GM18909 (cell line): ENCODE measurements at regions not wholly inside any gene's neighbourhood (a gene's known extent, or its start where the extent isn't known, plus 50 kb on each side); places are given as distances from the start of the nearest gene placed in this dataset.

Source experiments
- ATAC-seq: cut with Tn5 transposase; IDR thresholded peaks from one replicate; pipeline ENCODE4 v1.9.1; 2021; ENCODE audit warnings: mild to moderate bottlenecking; ENCODE audit not compliant: unreplicated experiment, poor library complexity

DNA sequence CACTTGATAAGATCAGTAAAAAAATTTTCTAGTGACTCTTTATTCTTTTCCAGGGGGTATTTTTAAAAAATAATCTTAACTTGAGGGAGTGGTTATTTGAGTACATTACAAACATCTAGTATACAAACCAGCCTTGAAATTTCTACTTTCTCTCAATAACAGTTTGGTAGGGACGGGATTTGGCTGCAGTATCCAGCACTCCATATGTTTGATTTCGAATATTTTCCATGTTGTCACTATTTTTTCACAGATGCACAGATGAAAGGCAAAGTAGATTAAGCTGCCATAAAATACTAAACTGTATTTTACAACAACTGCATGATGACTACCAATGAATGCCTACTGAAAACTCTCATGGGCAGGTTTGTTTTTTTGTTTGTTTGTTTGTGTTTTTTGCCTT, 225.0 kb downstream of the COX7B2 start:
- ATAC-seq = no peak

DNA sequence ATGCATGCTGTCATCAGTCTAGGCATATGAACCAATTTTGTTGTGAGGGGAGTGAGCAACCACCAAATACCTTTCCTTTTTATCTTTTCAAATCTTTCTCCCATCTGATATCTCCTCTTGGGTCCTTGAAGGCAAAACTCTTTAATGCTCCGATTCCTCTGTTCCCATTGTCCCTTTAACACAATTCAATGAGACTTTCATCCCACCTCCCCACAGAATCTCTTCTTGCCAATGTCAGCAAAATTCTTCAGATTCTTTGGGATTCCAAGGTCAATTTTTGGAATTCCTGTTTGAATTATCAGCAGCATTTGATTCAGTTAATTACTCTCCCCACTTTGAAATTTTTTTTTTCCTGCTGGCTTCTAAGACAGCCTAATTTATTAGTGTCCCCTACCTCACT, 232.7 kb downstream of the COX7B2 start:
- no peak for ATAC-seq

DNA sequence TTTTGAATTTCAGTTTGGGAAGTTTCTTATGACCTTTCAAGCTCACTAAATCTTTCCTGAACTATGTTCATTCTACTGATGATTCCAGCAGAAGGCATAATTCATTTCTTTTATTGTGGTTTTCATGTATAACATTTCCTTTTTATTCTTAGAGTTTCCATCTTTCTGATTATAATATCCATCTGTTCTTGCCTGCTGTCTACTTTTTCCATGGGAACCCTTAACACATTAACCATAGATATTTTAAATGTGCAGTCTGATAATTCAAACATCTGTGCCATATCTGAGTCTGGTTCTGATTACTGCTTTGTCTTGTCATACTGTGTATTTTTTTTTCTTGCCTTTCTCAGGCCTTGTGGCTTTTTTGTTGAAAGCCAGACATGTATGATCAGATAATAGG, 234.7 kb downstream of the COX7B2 start:
- no peak for ATAC-seq

DNA sequence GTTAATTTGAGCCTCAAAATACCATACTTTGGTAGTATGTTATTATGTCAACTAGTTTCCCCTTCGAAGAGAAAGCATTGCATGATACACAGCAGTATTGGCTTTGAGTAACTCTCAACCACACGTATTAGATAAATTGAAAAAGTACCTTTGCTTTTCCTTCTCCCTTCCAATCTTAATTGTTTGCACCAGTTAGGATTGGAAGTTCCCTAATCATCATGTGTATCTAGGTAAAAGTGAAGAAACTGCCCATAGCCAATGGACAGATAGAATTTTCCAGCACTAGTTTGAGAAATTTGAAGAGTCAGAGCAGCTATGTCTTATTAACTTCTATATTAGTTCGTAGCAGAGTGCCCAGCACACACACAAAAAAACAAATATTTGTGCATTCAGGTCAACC, 241.3 kb downstream of the COX7B2 start:
- ATAC-seq = no peak

DNA sequence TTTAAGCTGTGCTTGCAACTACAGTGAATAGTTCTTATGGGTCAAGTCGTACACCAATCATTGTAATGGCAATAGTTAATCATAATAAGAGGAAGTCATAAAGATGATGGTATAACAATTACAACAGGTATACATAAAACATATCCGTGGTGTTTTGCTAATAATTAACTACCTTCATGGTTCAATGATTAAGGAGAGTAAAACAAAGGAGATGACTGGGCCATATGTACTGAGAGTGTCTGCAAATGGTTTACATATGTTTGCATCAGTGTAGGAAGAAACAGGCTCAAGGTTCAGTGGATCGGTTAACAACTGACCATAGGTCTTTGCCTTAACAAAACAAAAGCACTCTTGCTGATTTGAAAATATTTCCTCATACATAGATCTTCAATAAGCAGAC, 253.0 kb downstream of the COX7B2 start:
- no peak for ATAC-seq

DNA sequence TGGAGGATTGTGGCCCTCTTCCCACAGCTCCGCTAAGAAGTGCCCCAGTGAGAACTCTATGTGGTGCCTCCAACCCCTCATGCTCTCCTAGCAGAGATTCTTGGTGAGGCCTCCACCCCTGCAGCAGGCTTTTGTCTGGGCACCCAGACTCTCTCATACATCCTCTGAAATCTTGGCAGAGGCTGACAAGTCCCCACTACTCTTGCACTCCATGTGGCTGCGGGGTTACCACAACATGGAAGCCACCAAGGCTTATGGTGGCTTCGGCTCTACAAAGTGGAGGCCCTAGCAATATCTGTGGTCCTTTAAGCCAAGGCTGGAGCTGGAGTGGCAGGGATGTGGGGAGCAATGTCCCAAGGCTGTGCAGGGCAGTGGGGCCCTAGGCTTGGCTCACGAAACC, 255.2 kb downstream of the COX7B2 start:
- ATAC-seq = no peak

DNA sequence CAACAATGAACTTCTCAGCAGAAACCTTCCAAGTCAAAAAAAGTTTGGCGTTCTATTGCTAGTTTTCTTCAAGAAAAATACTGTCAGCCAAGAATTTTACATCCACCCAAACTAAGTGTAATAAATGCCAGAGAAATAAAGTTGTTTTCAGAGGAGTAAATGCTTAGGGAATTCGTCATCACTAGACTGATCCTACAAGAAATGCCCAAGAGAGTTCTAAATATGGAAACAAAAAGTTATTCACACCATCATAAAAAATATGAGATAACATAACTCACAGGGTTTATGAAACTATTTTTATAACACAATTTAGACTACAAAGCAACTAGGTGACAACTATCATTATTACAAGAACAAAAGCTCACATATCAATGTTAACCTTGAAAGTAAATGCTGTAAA, 259.5 kb upstream of the GABRA2 start:
- ATAC-seq = no peak

DNA sequence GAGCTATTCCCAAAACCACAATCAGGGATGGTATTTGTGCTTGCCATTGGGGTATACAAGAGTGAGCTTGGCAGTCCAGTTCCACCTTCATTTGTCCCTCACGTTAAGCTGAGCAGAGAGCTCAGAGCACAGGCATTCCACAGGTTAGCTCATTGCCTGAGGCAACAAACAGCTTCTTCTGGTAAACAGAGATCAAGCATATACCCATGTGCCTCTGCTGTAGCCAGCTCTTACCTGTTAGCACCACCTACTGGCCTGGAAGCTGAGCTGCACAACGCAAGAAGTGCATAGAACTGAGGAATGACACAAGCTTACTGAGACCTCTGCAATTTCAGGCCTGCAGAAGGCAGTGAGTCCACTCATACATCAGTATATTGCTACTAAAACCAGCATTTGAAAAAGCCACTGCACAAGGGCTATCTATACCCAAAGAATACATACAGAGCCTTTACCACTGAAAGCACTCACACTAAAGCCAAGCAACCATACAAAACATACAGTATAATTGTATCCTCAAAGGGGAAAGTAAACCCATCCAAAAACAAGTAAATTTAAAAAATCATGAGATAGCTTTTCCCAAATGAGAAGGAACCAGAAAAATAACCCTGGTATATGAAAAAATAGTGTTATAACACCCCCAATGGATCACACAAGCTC, 258.3 kb upstream of the GABRA2 start:
- peak; percentile 94 for ATAC-seq

DNA sequence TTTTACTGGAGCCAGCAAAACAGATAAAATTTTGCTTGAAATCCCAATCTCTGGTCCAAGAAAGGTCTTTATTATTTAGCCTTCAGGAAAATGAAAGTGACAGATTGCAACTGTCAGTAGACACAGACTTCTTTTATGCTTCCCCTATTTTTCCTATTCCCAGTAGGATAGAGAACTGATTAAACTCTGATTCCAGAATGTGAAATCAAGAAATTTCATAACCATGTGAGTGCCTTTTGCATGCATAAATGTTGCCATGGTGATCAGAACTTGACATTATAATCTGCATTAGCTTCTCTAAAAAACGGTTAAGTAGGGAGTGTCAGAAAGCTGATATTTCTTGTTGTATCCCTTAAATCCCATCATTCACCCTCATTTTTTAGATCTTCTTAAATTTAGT, 255.2 kb upstream of the GABRA2 start:
- ATAC-seq = no peak
